H1 (cell line): ENCODE measurements at regions not wholly inside any gene's neighbourhood (a gene's known extent, or its start where the extent isn't known, plus 50 kb on each side); places are given as distances from the start of the nearest gene placed in this dataset.

Experiments
- CTCF ChIA-PET: fragments of 300-600 bp; sonication (Branson Sonifier 250); formaldehyde crosslinking; loops from one replicate; lab custom pipeline; 2021; ENCODE audit not compliant: partially characterized antibody; lab: Charles Lee
- POLR2A ChIA-PET: fragments of 300-600 bp; sonication (Branson Sonifier 250); formaldehyde crosslinking; loops from one replicate; lab custom pipeline; 2021; ENCODE audit warnings: inconsistent platforms; ENCODE audit not compliant: partially characterized antibody; lab: Charles Lee
- DNase-seq, 2 experiments: peaks; one replicate each; pipeline versions ENCODE4 v3.0.0 to v3.0.0-alpha.2; 2010 to 2022; ENCODE audit warnings: low spot score in 2 of 2, low read depth in 1 of 2, mixed read lengths in 1 of 2
- FAIRE-seq: peaks from 2 replicates; lab custom pipeline; 2011; peaks lifted over from hg19 to GRCh38; lab: Jason Lieb, UNC
- H2AFZ ChIP-seq: 2 replicates; pipeline ENCODE4 v1.8.1; 2012; ENCODE audit warnings: low read length, inconsistent platforms
- H2AK5ac ChIP-seq: 2 replicates; pipeline ENCODE4 v1.6.1; 2013; ENCODE audit warnings: low read depth, low read length
- H2BK120ac ChIP-seq: replicated peaks from 2 replicates; pipeline ENCODE3; 2013; ENCODE audit warnings: low read depth, low read length, inconsistent platforms
- H2BK12ac ChIP-seq: 2 replicates; pipeline ENCODE4 v1.6.1; 2013; ENCODE audit warnings: low read depth, low read length
- H2BK15ac ChIP-seq: 2 replicates; pipeline ENCODE4 v1.6.1; 2013; ENCODE audit warnings: low read length
- H2BK20ac ChIP-seq: 2 replicates; pipeline ENCODE4 v1.6.1; 2013; ENCODE audit warnings: low read length
- H2BK5ac ChIP-seq: 2 replicates; pipeline ENCODE4 v1.6.1; 2013; ENCODE audit warnings: low read depth, low read length
- H3K14ac ChIP-seq: 2 replicates; pipeline ENCODE4 v1.6.1; 2013; ENCODE audit warnings: inconsistent platforms; ENCODE audit not compliant: insufficient read length
- H3K18ac ChIP-seq: 2 replicates; pipeline ENCODE4 v1.6.1; 2013; ENCODE audit warnings: low read length; ENCODE audit errors: extremely low read depth
- H3K23ac ChIP-seq: 2 replicates; pipeline ENCODE4 v1.6.1; 2013; ENCODE audit warnings: inconsistent platforms; ENCODE audit not compliant: insufficient read length
- H3K23me2 ChIP-seq: 2 replicates; pipeline ENCODE4 v1.6.1; 2013; ENCODE audit warnings: low read depth, low read length
- H3K27ac ChIP-seq: 2 replicates; pipeline ENCODE4 v1.6.1; 2011; ENCODE audit warnings: low read depth, low read length, inconsistent platforms
- H3K27me3 ChIP-seq, 4 experiments: replicated peaks in 1 of 4; 1 replicate in 1 of 4; 2 replicates in 3 of 4; pipeline versions ENCODE4 v1.6.1 to v1.8.1; 2011 to 2013; ENCODE audit warnings: low read length in 3 of 4, mild to moderate bottlenecking in 3 of 4, inconsistent platforms in 2 of 4, mixed read lengths in 2 of 4, moderate library complexity in 1 of 4; ENCODE audit not compliant: control insufficient read depth in 3 of 4, insufficient read depth in 3 of 4; ENCODE audit errors: extremely low read depth in 1 of 4
- H3K36me3 ChIP-seq, 4 experiments: 2 replicates each; pipeline versions ENCODE4 v1.6.1 to v1.8.1; 2011 to 2013; ENCODE audit warnings: mild to moderate bottlenecking in 4 of 4, low read length in 3 of 4, moderate library complexity in 2 of 4, control low read depth in 1 of 4, inconsistent platforms in 1 of 4; ENCODE audit not compliant: insufficient read depth in 4 of 4, control insufficient read depth in 2 of 4
- H3K4ac ChIP-seq: replicated peaks from 2 replicates; pipeline ENCODE3; 2013; ENCODE audit warnings: low read length, low read depth, mixed read lengths, inconsistent platforms; ENCODE audit not compliant: insufficient read length
- H3K4me1 ChIP-seq, 4 experiments: replicated peaks in 1 of 4; 1 replicate in 1 of 4; 2 replicates in 3 of 4; pipeline versions ENCODE4 v1.6.1 to v1.8.1; 2011 to 2013; ENCODE audit warnings: low read length in 3 of 4, inconsistent platforms in 2 of 4, mixed read lengths in 1 of 4; ENCODE audit not compliant: insufficient read depth in 4 of 4, control insufficient read depth in 3 of 4
- H3K4me2 ChIP-seq, 2 experiments: 2 replicates each; pipeline versions ENCODE4 v1.6.1 to v1.8.1; 2011 to 2013; ENCODE audit warnings: low read depth in 2 of 2, low read length in 2 of 2, control low read depth in 1 of 2, inconsistent platforms in 1 of 2, mild to moderate bottlenecking in 1 of 2; ENCODE audit not compliant: insufficient read depth in 1 of 2
- H3K4me3 ChIP-seq, 4 experiments: fragments of 200-600, 300-600 bp in 1 of 4; sonication (generic), shearing (Covaris generic), sonication (Bioruptor Twin) in 1 of 4; 2 replicates each; pipeline versions ENCODE4 v1.5.1 to v1.8.1; 2011 to 2016; ENCODE audit warnings: low read length in 4 of 4, low read depth in 3 of 4, control low read depth in 2 of 4, inconsistent platforms in 2 of 4, mild to moderate bottlenecking in 2 of 4, mixed read lengths in 1 of 4, moderate library complexity in 1 of 4; ENCODE audit not compliant: insufficient read depth in 2 of 4; ENCODE audit errors: extremely low read depth in 1 of 4
- H3K56ac ChIP-seq: replicated peaks from 2 replicates; pipeline ENCODE3; 2013; ENCODE audit warnings: low read depth, mild to moderate bottlenecking, mixed read lengths, low read length, inconsistent platforms; ENCODE audit not compliant: insufficient read length
- H3K79me1 ChIP-seq: 2 replicates; pipeline ENCODE4 v1.6.1; 2013; ENCODE audit warnings: low read depth, low read length, control low read depth
- H3K79me2 ChIP-seq, 2 experiments: 2 replicates each; pipeline versions ENCODE4 v1.6.1 to v1.8.1; 2012 to 2013; ENCODE audit warnings: low read length in 2 of 2, mild to moderate bottlenecking in 2 of 2, inconsistent platforms in 1 of 2; ENCODE audit not compliant: insufficient read depth in 2 of 2, control insufficient read depth in 1 of 2
- H3K9ac ChIP-seq, 4 experiments: replicated peaks in 1 of 4; 1 replicate in 1 of 4; 2 replicates in 3 of 4; pipeline versions ENCODE4 v1.6.1 to v1.8.1; 2011 to 2013; ENCODE audit warnings: low read depth in 3 of 4, low read length in 3 of 4, control low read depth in 2 of 4, mild to moderate bottlenecking in 2 of 4, moderate library complexity in 2 of 4, inconsistent platforms in 1 of 4; ENCODE audit errors: extremely low read depth in 1 of 4
- H3K9me3 ChIP-seq, 2 experiments: 2 replicates each; pipeline versions ENCODE4 v1.6.1 to v1.8.1; 2012 to 2013; ENCODE audit warnings: mild to moderate bottlenecking in 2 of 2, moderate library complexity in 2 of 2, control low read depth in 1 of 2, inconsistent platforms in 1 of 2, low read depth in 1 of 2, low read length in 1 of 2, mixed read lengths in 1 of 2; ENCODE audit not compliant: insufficient read depth in 2 of 2
- H4K20me1 ChIP-seq, 2 experiments: replicated peaks in 1 of 2; 2 replicates each; pipeline versions ENCODE3 to v1.8.1; 2011 to 2013; ENCODE audit warnings: inconsistent platforms in 2 of 2, low read length in 2 of 2, mild to moderate bottlenecking in 1 of 2; ENCODE audit not compliant: insufficient read depth in 2 of 2, control insufficient read depth in 1 of 2
- H4K5ac ChIP-seq: 2 replicates; pipeline ENCODE4 v1.6.1; 2013; ENCODE audit warnings: low read length, low read depth, mixed read lengths, inconsistent platforms; ENCODE audit not compliant: insufficient read length
- H4K8ac ChIP-seq: 2 replicates; pipeline ENCODE4 v1.8.0; 2013; ENCODE audit warnings: mild to moderate bottlenecking, moderate library complexity, low read length, inconsistent platforms; ENCODE audit not compliant: insufficient read depth; ENCODE audit errors: extremely low read depth
- H4K91ac ChIP-seq: replicated peaks from 2 replicates; pipeline ENCODE3; 2013; ENCODE audit warnings: low read length, mixed read lengths, inconsistent platforms; ENCODE audit not compliant: insufficient read length
- CBX8 ChIP-seq: fragments of 300-800, 300-1000 bp; sonication (generic); IDR thresholded peaks from 2 replicates; pipeline ENCODE4 v1.7.1; 2016; ENCODE audit warnings: low read depth, low read length, borderline replicate concordance
- HDAC2 ChIP-seq, 2 experiments: fragments of 300-600 bp in 1 of 2; sonication (generic) in 1 of 2; IDR thresholded peaks; 2 replicates each; pipeline ENCODE4 v1.6.1; 2011 to 2012; ENCODE audit warnings: low read depth in 2 of 2, low read length in 2 of 2, mild to moderate bottlenecking in 2 of 2, moderate library complexity in 2 of 2, borderline replicate concordance in 1 of 2, inconsistent platforms in 1 of 2
- KDM1A ChIP-seq: fragments of 200-600, 300-600 bp; sonication (generic); IDR thresholded peaks from 2 replicates; pipeline ENCODE4 v1.7.1; 2016; ENCODE audit warnings: mild to moderate bottlenecking, low read length, borderline replicate concordance
- WGBS, 2 experiments: shearing (Covaris generic) in 1 of 2; methylation state at CpG; one replicate each; pipeline versions ENCODE4 v1.1.6 to v1.1.7; 2013 to 2015; ENCODE audit warnings: low lambda C conversion rate in 2 of 2, mixed read lengths in 2 of 2, inconsistent platforms in 1 of 2, low coverage in 1 of 2, missing lambda C conversion rate in 1 of 2; ENCODE audit not compliant: insufficient replicate concordance in 2 of 2, insufficient coverage in 1 of 2, insufficient read length in 1 of 2; ENCODE audit errors: extremely low coverage in 1 of 2, missing lambda C conversion rate in 1 of 2; 5-methylcytosine and 5-hydroxymethylcytosine counted together

DNA sequence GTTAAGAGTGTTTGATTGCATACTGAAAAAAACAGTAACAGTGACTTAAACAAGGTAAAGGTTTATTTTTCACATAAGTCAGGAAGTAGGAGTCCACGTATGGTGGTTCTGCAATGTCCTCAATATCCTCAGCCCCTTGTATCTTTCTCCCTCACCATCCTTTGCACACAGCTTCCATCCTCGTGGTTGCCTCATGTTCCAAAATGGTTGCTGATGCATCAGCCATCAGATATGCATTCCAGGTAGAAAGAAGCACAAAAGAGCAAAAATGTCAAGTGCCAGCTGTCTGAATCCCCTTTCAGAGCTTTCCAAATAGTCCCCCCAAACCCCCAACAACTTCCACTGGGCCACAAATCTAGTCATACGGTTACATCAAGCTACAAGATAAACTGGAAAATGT, 138.1 kb downstream of the SYF2 start:
- Histone ChIP-seq H4K5ac (no peak overlapping the region), H3K23me2 (no peaks in the 10 kb centered on the region), H3K4me2 (no peak overlapping the region), H3K4me1 (peaks cover 0 to 4% (median 3%) of the 10 kb centered on the region in 4 experiments; a peak in 2 of 7 replicates), H3K79me1 (no peaks in the 10 kb centered on the region), H2BK120ac (no peak overlapping the region), H2BK20ac (no peak overlapping the region), H3K14ac (no peak overlapping the region), H3K18ac (no peak overlapping the region), H3K56ac (no peak overlapping the region), H2BK15ac (no peak overlapping the region), H2AFZ (no peak overlapping the region), H3K79me2 (no peaks in the 10 kb centered on the region), H4K20me1 (no peaks in the 10 kb centered on the region), H2AK5ac (no peak overlapping the region), H4K91ac (no peak overlapping the region), H4K8ac (no peak overlapping the region), H3K4me3 (no peak overlapping the region), H3K4ac (no peak overlapping the region), H3K9me3 (no peaks in the 10 kb centered on the region), H3K23ac (no peak overlapping the region), H3K36me3 (no peaks in the 10 kb centered on the region), H2BK5ac (no peak overlapping the region), H3K27me3 (no peaks in the 10 kb centered on the region; a peak in 1 of 7 replicates), H3K9ac (no peak overlapping the region), H2BK12ac (no peak overlapping the region), H3K27ac (no peak overlapping the region)
- ChIA-PET CTCF (interaction anchor here (0.6 to 1.4 kb wide), 6 partner anchors 22 to 1538 kb away, joined by 3 to 5 read pairs (median 3); no protein-coding TSS in a partner anchor), POLR2A (no interaction called here)
- DNase-seq (no peak), FAIRE-seq (no peak)
- TF ChIP-seq CBX8 (no peak), HDAC2 (IDR thresholded peaks at IDR 0.05; ENCODE audit: borderline replicate concordance in 1 of 2, low read depth in 2 of 2, low read length in 2 of 2) (0 out of 4 replicates have a peak, but pooled peaks of 1 of the 2 experiments have one; percentile 40), KDM1A (peak; percentile 93)
- WGBS, 2 experiments, result 98% methylated on average over 3 of the region's 3 CpGs; no CpG with 5 or more reads in 1 of the 2 experiments
